HPDE6-E6E7 (cell line): ENCODE measurements at regions not wholly inside any gene's neighbourhood (a gene's known extent, or its start where the extent isn't known, plus 50 kb on each side); places are given as distances from the start of the nearest gene placed in this dataset.

ENCODE experiments used
- DNase-seq: peaks from one replicate; pipeline ENCODE4 v3.0.0; 2011; ENCODE audit warnings: missing footprints; ENCODE audit errors: extremely low spot score

- DNase-seq: no peak
Observed at GRCh38 chr13:34312578-34312977, 494.6 kb downstream of the RFC3 start.

GRCh38 chr13:34320084-34320483 lies 502.1 kb downstream of the RFC3 start:
- DNase-seq: no peak

GRCh38 chr13:34322014-34322742 lies 504.2 kb downstream of the RFC3 start:
- DNase-seq: no peak

- DNase-seq: no peak
Observed at GRCh38 chr13:34322743-34323074, 504.8 kb downstream of the RFC3 start.

- DNase-seq: no peak
Observed at GRCh38 chr13:34335014-34336007, 517.4 kb downstream of the RFC3 start.

- DNase-seq: no peak
Observed at GRCh38 chr13:34338102-34338501, 520.2 kb downstream of the RFC3 start.

- DNase-seq: no peak
Observed at GRCh38 chr13:34340534-34340933, 522.6 kb downstream of the RFC3 start.

GRCh38 chr13:34343413-34343940 lies 525.5 kb downstream of the RFC3 start:
- DNase-seq: no peak

GRCh38 chr13:34344816-34345215 lies 526.9 kb downstream of the RFC3 start:
- no peak for DNase-seq

GRCh38 chr13:34345258-34345965 lies 527.5 kb downstream of the RFC3 start:
- DNase-seq: no peak

- no peak for DNase-seq
Observed at GRCh38 chr13:34346626-34347025, 528.7 kb downstream of the RFC3 start.

GRCh38 chr13:34347784-34348573 lies 530.0 kb downstream of the RFC3 start:
- DNase-seq: no peak

- DNase-seq: no peak
Observed at GRCh38 chr13:34349091-34349722, 531.3 kb downstream of the RFC3 start.

- DNase-seq: no peak
Observed at GRCh38 chr13:34350671-34351070, 532.7 kb downstream of the RFC3 start.

GRCh38 chr13:34351134-34351533 lies 533.2 kb downstream of the RFC3 start:
- no peak for DNase-seq

- no peak for DNase-seq
Observed at GRCh38 chr13:34352958-34353357, 535.0 kb downstream of the RFC3 start.

- DNase-seq: no peak
Observed at GRCh38 chr13:34356686-34357434, 538.9 kb downstream of the RFC3 start.

GRCh38 chr13:34357435-34358232 lies 539.7 kb downstream of the RFC3 start:
- no peak for DNase-seq
